GM11168 (cell line): ENCODE measurements at regions not wholly inside any gene's neighbourhood (a gene's known extent, or its start where the extent isn't known, plus 50 kb on each side); places are given as distances from the start of the nearest gene placed in this dataset.

ENCODE experiments used
- in situ Hi-C: fragments of 300-500 bp; cut with MboI; formaldehyde crosslinking; loops from one replicate; pipeline ENCODE4 v1.12.0; 2022; ENCODE audit warnings: low sequenced_read_pairs; ENCODE audit not compliant: unreplicated experiment

DNA sequence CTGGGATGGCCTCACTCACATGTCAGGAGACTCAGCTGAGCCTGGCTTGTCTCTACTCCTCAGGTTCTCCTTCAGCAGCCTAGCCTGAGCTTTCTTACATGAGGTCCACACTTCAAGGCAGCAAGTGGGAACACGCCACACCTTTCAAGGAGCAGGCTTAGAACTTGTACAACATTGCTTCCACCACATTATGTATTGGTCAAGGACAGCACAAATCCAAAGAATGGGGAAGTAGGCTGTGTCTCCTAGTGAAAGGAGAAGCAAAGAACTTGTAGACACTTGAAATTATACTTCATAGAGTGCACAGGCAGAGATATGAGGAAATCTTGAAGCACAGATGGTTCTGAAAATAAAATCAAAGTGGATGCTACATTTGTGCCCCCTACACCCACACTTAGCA is 120.9 kb upstream of the NOCT start:
- in situ Hi-C loops = no loop called here

GRCh38 chr4:138894011-138894410 is 121.6 kb upstream of the NOCT start:
- in situ Hi-C loops = no loop called here

DNA sequence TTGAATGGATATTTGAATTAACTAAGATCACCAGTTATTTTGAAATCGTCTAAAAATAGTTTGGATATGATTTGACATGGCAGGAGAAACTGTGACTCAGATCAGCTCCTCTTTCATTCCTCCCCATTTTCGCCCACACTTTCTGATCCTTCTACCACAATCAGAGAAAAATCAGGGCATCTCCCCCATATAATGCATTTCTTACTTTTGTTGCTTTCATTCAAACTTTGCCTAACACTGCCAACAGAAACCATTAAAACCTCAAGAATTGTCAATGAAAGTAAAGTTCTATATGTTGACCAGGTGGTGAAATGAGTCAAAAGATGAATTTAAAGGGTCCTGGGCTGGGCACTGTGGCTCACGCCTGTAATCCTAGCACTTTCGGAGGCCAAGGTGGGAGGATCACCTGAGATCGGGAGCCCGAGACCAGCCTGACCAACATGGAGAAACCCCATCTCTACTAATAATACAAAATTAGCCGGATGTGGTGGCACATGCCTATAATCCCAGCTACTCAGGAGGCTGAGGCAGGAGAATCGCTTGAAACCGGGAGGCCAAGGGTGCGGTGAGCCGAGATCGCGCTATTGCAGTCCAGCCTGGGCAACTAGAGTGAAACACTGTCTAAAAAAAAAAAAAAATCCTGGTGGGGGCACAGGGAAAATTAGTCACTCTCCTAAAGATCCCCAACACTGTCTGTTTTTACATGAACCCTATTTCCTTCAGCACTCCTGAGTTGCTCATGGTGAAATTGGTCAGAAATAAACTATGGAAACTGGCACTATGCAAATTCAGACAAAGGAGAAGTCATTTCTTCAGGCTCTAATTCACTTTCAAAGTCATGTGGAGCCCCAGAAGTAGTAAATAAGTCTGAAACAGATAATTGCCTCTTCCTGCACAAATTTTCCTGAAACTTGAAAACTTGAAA is 122.8 kb upstream of the NOCT start:
- in situ Hi-C loops = no loop called here

GRCh38 chr4:138891631-138892031 is 124.0 kb upstream of the NOCT start:
- in situ Hi-C loops = no loop called here

GRCh38 chr4:138890891-138891570 is 124.5 kb upstream of the NOCT start:
- in situ Hi-C loops = no loop called here

DNA sequence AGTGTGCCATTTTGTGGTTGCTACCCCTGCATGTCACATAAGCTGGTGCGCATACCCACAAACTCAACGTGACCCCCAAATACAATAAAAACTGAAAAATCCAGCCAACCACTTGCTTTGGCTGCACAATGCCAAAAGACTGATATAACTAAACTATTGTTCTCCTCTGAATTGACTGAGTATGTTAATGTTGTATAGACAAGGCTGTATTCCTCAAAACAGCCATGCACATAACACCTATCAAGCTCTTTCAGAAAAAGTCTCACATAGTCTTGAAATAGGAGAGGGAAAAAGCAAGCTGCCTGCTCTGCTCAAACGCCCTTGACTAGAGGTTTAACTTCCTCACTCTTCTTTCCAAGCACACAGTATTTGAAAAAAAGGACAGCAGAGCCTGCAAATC is 126.4 kb upstream of the NOCT start:
- in situ Hi-C loops = no loop called here

GRCh38 chr4:138887741-138888140 is 127.8 kb upstream of the NOCT start:
- in situ Hi-C loops = no loop called here

GRCh38 chr4:138887341-138887740 is 128.2 kb upstream of the NOCT start:
- in situ Hi-C loops = no loop called here

DNA sequence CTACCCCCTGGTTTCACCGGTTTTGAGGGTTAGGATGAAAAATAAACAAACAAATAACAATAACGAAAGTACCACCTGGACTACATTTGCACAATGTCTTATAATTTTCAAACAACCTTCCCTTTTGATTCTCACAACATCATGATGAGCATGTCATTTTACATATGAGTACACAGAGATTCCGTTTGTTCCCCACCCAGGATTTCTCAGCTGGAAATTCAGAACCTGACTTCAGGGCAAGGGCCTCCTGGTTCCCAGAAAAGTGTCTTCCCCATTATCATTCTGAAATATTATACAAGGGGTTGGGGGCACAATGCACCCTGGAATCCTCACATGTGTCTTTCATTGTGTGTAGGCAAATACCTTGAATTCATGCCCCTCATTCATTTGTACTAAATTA is 135.8 kb upstream of the NOCT start:
- in situ Hi-C loops = no loop called here

DNA sequence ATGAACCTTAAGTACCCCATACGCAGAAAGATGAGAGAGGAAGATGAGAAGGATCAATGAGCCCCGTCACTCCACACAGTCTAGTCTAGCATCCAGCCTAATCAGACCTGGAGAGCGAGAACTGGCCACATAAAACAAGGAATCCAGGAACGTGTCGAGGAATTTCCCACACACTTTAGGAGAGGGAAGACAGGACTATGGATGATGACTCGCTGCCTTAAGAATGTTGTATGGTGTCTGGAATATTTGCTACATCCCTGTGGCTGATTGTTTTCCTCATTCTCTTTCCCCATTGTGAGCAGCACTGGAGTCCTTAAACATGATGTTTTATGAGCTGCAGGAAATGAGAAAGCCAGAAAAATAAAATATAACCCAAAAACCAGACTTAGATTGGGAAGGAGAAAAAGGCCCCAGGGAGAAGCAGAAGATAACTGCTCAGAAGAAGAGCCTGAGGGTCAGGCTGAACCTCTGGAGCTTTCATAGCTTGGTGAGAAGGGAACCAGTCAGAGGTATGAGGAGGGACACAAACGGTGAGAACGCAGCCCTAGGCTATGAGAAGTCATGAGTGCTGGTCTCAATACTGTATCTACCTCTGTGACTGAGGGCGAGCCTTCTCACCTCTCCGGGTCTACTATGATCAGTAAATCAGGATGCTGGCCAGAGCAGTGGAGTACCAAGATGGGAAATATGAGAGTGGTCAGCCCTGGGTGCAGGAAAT is 139.5 kb upstream of the NOCT start:
- in situ Hi-C loops = no loop called here

DNA sequence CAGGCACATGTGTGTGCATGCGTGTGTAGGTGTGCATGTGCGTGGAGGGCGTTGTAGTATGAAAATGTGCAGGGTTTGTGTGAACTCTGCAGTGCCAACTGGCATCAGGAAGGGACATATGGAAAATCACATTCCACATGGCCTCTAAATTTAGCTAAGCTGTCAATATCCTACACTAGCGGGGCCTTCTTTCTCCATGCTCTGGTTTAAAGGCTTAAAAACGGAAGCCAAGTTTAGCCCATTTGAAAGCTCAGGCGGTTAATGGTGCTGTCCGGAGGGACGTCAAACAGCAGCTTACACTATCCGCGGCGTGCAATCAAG is 144.1 kb upstream of the NOCT start:
- in situ Hi-C loops = no loop called here

DNA sequence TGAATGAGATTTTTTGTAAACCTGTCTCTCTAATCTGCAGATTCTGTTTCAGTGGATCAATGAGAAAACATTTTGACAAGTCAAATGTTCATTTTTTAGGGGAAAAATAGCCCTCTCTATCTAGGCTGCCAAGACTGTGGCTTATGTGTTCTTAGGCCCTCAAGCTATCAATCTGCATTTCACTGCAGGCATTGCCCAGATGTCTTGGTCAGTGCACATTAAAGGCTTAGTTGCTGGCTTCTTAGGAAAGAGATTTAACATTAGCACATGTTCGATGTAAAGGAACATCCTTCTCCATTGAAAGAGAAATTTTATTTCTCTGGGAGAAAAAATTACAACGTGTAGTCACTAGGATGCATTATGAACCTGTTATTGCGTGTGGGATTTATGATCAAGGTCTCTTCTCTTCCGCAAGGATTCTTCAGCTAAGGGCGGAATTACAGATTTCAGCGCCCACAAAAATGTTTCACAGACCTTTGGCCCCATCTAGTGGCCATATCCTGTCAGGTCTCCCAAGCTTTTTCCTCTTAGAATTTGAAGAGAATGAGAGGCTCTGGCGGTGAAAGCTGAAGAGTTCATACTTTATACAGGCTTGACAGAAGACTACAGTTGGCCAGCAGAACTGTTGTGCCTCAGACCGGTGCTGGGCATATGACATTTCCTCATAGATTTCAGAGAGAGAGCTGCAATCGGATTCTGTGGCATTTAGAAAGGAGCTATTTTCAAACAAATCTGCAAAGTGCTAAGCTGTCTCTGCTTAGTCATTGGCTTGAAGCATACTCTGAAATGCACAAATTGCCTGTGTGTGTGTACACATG is 144.6 kb upstream of the NOCT start:
- in situ Hi-C loops = no loop called here

DNA sequence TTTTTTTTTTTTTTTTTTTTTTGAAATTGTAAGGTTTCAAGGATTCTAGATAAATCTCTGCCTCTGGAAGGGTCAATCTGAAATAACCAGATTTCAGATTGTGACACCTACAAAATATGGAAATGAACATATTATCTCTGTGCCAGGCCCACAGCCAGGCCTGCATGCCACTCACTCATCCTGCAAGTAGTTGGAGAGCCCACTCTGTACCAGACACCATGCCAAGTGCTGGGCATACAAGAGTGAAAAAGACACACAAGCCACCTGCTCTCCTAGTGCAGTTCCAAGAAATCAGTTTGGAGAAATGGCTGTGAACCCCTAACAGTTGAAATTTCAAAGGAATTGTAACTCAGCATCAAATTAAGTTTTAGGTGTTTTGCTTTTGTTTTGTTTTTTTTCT is 145.9 kb upstream of the NOCT start:
- in situ Hi-C loops = no loop called here

DNA sequence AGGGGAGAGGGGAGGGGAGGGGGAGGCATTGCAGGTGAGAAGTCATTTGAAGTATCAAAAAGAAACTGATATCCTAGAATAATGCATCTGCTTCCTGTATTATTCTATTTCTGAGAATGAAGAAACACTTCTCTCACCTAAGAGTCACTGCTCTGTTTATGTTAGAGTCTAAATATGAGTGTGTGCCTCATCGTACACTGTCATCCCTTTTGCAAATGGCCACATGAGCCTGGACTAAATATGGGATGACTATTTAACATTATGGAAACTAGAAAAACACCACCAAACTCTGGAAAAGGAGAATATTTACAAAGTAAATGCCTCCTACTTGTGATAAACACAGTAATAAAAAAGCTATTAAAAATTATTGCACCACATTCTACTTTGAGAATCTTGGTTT is 146.4 kb upstream of the NOCT start:
- in situ Hi-C loops = no loop called here

GRCh38 chr4:138868562-138868961 is 147.0 kb upstream of the NOCT start:
- in situ Hi-C loops = no loop called here

DNA sequence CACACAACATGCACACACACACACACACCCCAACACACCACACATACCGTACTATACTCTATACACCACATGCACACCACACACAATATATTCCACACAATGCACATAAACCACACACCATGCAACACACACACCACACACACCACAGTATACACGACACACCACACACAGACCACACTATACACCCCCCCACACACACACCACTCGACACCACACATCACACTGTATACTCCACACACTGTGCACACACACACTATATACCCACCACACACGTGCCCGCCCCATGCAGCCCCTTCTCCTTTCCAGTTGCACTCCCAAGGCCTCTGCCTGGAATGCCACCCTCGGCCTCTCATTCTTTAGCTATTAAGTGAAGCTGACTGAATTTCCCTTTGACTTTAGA is 148.2 kb upstream of the NOCT start:
- in situ Hi-C loops = no loop called here

- in situ Hi-C loops = no loop called here
Measured at GRCh38 chr4:138866314-138866713, 149.3 kb upstream of the NOCT start.

GRCh38 chr4:138865765-138866164 is 149.8 kb upstream of the NOCT start:
- in situ Hi-C loops = no loop called here

DNA sequence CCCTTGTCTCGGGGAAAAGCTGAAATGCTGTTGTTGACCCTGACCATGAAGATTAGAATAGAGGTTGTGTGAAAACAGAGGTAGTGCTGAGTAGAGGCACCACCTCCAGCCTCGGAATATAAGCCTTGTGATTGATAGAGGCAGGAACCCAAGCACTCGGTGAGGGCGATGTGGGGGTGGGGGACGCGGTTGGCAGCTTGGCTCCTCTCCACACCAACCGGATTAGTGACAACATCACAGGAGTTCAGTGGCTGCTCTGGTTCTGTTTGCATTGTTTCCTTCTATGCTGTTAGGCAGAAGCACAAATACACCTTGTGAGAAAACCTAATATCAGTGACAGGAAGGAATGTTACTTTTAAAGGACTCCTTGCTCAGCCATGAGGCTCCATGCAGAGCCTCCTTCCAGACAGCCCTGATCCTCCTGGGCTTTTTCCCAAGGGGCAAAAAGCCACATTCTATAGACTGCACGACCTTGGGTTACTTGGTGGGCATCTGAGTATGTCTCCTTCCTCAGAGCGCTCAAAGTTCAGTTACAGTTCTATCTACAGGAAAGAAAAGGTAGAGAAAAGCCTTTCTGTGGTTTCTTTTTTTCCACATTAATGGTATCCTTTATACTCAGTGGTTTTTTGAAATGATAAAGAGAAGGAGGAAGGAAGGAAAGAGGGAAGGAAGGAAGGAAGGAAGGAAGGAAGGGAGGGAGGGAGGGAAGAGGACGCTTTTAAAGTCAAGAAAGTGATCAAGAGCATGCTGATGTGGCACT is 150.4 kb upstream of the NOCT start:
- in situ Hi-C loops = no loop called here

DNA sequence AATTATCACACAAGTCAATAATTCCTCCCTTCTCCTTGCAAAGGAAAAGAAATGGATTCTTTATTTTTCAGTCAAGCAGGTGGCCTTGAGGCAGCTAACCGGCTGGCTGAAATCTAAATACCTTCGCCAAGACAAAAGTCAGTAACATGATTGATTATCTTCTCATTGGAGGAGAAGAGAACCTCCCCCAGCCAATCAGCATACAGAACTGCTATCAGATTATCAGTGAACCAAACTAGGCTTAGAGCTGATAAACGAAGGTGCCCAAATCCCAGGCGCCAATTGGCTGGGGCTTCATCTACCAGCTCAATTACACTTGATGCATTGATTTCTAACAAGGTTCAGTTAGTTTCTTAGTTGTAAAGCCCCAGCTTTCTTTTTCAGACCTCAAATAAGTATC is 152.4 kb upstream of the NOCT start:
- in situ Hi-C loops = no loop called here
